ENCODE measurements at regions not wholly inside any gene's neighbourhood (a gene's known extent, or its start where the extent isn't known, plus 50 kb on each side); places are given as distances from the start of the nearest gene placed in this dataset.

DNA sequence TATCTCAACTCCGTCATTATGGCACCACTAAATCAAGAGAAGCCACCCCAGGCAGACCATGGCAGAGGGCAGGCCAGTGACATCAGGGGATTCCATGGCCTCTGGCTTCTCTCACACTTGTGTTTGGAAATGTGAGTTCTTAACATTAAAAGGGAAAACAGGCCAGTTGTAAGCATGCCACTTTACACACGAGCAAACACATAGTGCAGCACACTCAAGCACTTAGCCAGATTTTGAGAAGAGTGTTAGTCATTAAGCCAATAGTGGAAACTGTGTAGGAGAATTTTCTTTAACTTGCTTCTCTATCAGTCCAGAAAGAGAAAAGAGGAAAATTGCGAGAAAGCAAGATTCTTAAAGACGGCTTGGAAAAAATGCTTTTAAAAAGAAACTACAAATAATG, 401.5 kb downstream of the TDRD3 start:
- no peaks in the 10 kb centered on the region for H3K9me3 ChIP-seq (ENCODE audit: low read depth)
- H3K4me3 ChIP-seq, result no peak overlapping the region
- no peaks in the 10 kb centered on the region for H3K36me3 ChIP-seq
- no peaks in the 10 kb centered on the region for H3K27me3 ChIP-seq
- TF ChIP-seq, protein P1, sequence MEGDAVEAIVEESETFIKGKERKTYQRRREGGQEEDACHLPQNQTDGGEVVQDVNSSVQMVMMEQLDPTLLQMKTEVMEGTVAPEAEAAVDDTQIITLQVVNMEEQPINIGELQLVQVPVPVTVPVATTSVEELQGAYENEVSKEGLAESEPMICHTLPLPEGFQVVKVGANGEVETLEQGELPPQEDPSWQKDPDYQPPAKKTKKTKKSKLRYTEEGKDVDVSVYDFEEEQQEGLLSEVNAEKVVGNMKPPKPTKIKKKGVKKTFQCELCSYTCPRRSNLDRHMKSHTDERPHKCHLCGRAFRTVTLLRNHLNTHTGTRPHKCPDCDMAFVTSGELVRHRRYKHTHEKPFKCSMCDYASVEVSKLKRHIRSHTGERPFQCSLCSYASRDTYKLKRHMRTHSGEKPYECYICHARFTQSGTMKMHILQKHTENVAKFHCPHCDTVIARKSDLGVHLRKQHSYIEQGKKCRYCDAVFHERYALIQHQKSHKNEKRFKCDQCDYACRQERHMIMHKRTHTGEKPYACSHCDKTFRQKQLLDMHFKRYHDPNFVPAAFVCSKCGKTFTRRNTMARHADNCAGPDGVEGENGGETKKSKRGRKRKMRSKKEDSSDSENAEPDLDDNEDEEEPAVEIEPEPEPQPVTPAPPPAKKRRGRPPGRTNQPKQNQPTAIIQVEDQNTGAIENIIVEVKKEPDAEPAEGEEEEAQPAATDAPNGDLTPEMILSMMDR (IDR thresholded peaks at IDR 0.05; ENCODE audit: low read depth, low read length), result no peak
- peaks cover 3% of the 10 kb centered on the region for H3K4me1 ChIP-seq (ENCODE audit: low read depth)
- DNase-seq (ENCODE audit: low read depth in 1 of 2, low spot score in 1 of 2), result no peak
- H3K27ac ChIP-seq, result no peak overlapping the region

DNA sequence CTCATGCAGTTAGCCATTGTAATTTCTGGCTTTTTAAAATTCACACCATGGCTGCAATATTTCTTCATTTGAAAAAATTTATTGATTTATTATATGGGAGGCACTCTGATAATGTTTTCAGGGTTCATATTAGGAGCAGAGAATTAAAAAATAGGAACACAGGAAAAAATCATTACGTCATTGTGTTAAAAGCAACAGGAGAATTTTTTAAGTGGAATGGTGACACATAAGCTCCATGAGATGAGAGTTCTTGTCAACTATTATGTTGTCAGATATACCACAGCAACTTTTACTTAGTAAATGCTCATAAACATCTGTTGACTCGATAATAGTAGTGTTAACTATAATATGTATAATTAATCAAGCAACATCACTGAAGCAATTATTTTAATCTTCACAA, 400.1 kb downstream of the TDRD3 start:
- Histone ChIP-seq H3K36me3 (no peaks in the 10 kb centered on the region), H3K27me3 (no peaks in the 10 kb centered on the region), H3K4me1 (ENCODE audit: low read depth) (peaks cover 3% of the 10 kb centered on the region), H3K27ac (no peak overlapping the region), H3K4me3 (no peak overlapping the region), H3K9me3 (ENCODE audit: low read depth) (no peaks in the 10 kb centered on the region)
- DNase-seq (ENCODE audit: low read depth in 1 of 2, low spot score in 1 of 2), result no peak
- TF ChIP-seq, protein P1 (IDR thresholded peaks at IDR 0.05; ENCODE audit: low read depth, low read length), result no peak

DNA sequence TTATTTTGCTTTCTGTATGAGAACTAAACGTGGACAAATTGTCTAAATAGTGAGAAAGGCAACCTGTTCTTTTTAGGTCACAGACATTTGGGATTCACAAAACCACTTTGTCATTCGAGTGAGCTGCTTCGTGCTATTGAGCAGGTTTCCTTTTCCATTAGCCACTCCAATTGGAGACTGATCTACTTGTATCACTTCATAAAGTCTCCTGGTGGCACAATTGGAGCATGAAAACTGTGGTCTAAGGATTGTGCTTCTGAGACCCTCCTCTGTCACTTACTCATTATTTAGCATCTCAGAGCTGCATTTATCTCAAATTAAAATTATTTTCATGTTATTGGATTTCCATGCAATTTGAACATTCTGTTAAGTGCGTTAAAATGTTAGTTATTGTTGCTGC, 397.7 kb downstream of the TDRD3 start:
- Histone ChIP-seq H3K9me3 (ENCODE audit: low read depth) (no peaks in the 10 kb centered on the region), H3K27ac (no peak overlapping the region), H3K4me3 (no peak overlapping the region), H3K36me3 (no peaks in the 10 kb centered on the region), H3K4me1 (ENCODE audit: low read depth) (peaks cover 3% of the 10 kb centered on the region), H3K27me3 (no peaks in the 10 kb centered on the region)
- DNase-seq (ENCODE audit: low read depth in 1 of 2, low spot score in 1 of 2), result peak in 1 of 2 donors; percentile 10
- TF ChIP-seq, protein P1 (IDR thresholded peaks at IDR 0.05; ENCODE audit: low read depth, low read length), result no peak

DNA sequence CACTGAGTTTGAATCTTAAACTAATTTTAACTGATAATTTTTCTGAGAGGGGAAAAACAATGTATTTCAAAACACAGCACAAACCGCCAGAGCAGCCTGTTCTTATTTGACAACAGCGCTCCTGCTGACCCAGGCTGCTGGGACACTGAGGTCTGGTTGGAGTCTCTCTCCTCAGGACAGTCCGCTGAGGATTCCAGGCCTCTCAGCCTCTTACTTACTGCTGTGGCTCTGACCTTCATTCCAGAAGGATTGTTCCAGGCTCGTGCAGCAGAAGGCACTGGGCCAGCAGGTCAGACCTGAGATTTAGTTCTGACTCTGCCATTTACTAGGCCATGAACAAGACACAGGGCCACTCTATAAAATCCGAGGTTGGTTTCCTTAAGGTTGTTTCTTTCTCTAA, 393.6 kb downstream of the TDRD3 start:
- peaks cover 3% of the 10 kb centered on the region for H3K4me1 ChIP-seq (ENCODE audit: low read depth)
- H3K27me3 ChIP-seq, result no peaks in the 10 kb centered on the region
- no peak for DNase-seq (ENCODE audit: low read depth in 1 of 2, low spot score in 1 of 2)
- TF ChIP-seq, protein P1 (IDR thresholded peaks at IDR 0.05; ENCODE audit: low read depth, low read length), result no peak
- no peaks in the 10 kb centered on the region for H3K36me3 ChIP-seq
- no peak overlapping the region for H3K4me3 ChIP-seq
- H3K27ac ChIP-seq, result no peak overlapping the region
- no peaks in the 10 kb centered on the region for H3K9me3 ChIP-seq (ENCODE audit: low read depth)

DNA sequence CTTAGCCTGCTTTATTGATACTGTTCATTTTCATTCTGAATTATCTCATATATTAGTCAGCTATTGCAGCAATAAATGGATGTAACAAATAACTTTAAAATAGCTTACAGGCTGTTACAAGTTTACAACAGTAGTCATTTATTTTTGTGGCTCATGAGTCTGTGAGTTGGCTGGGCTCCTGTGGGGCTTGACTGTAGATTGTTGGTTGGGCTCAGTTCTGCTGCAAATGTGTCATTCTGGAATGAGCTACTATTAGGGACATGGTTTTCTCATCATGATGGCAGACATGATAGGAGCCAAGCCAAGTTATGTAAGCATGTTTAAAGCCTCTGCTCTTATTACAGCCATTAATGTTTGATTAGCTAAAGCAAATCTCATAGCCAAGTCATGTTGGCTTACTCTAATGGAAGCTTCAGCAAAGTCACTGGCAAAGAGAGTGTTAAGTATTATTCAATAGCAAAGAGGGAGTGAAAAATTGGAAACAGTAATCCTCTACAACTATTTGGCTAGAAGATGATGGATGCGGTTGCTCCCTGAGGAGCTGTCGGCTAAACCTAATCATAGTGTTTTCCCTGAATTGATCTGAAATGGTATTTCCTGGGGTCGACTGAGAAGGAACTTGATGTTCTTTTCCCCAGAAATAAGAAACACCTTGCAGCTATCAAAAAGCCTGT, 391.3 kb downstream of the TDRD3 start:
- TF ChIP-seq, protein P1 (IDR thresholded peaks at IDR 0.05; ENCODE audit: low read depth, low read length), result no peak
- H3K4me1 ChIP-seq (ENCODE audit: low read depth), result no peaks in the 10 kb centered on the region
- no peaks in the 10 kb centered on the region for H3K9me3 ChIP-seq (ENCODE audit: low read depth)
- no peak overlapping the region for H3K4me3 ChIP-seq
- H3K36me3 ChIP-seq, result no peaks in the 10 kb centered on the region
- peak in 1 of 2 donors; percentile 8 for DNase-seq (ENCODE audit: low read depth in 1 of 2, low spot score in 1 of 2)
- no peaks in the 10 kb centered on the region for H3K27me3 ChIP-seq
- H3K27ac ChIP-seq, result no peak overlapping the region

All from cardiac muscle cell (in vitro differentiated cells and primary cell).